Mammary epithelial cell (primary cell): ENCODE measurements at regions not wholly inside any gene's neighbourhood (a gene's known extent, or its start where the extent isn't known, plus 50 kb on each side); places are given as distances from the start of the nearest gene placed in this dataset.

Experiments
- EZH2 ChIP-seq: IDR thresholded peaks from 2 replicates; pipeline ENCODE4 v1.6.1; 2012; ENCODE audit warnings: low read length, inconsistent platforms, borderline replicate concordance
- TF ChIP-seq, protein P1 (sequence below), 2 donors: IDR thresholded peaks in 1 of 2; conservative IDR thresholded peaks in 1 of 2; 2 replicates each; pipeline ENCODE4 v1.5.1; 2011 to 2012; ENCODE audit warnings: inconsistent platforms in 2 of 2, low read length in 2 of 2, mild to moderate bottlenecking in 2 of 2, control low read depth in 1 of 2, low read depth in 1 of 2; ENCODE audit not compliant: insufficient read depth in 1 of 2; ENCODE audit errors: extremely low read depth in 1 of 2

GRCh38 chr4:7141151-7141834, 51.0 kb upstream of the SORCS2 start:
- TF ChIP-seq, protein P1, sequence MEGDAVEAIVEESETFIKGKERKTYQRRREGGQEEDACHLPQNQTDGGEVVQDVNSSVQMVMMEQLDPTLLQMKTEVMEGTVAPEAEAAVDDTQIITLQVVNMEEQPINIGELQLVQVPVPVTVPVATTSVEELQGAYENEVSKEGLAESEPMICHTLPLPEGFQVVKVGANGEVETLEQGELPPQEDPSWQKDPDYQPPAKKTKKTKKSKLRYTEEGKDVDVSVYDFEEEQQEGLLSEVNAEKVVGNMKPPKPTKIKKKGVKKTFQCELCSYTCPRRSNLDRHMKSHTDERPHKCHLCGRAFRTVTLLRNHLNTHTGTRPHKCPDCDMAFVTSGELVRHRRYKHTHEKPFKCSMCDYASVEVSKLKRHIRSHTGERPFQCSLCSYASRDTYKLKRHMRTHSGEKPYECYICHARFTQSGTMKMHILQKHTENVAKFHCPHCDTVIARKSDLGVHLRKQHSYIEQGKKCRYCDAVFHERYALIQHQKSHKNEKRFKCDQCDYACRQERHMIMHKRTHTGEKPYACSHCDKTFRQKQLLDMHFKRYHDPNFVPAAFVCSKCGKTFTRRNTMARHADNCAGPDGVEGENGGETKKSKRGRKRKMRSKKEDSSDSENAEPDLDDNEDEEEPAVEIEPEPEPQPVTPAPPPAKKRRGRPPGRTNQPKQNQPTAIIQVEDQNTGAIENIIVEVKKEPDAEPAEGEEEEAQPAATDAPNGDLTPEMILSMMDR (conservative IDR thresholded peaks at IDR 0.05 in 1 of 2, IDR thresholded peaks at IDR 0.05 in 1 of 2; ENCODE audit: extremely low read depth in 1 of 2, insufficient read depth in 1 of 2, low read depth in 1 of 2, low read length in 2 of 2), result no peak
- no peak for TF ChIP-seq EZH2
